Vagina (tissue), 2 donors: ENCODE measurements at regions not wholly inside any gene's neighbourhood (a gene's known extent, or its start where the extent isn't known, plus 50 kb on each side); places are given as distances from the start of the nearest gene placed in this dataset.

Experiments
- DNase-seq, 2 donors: peaks; one replicate each; pipeline ENCODE4 v3.0.0-alpha.2; 2017; ENCODE audit errors: extremely low spot score in 2 of 2
- H3K27ac ChIP-seq: fragments of 200-600 bp; sonication (generic); one replicate; pipeline ENCODE4 v1.5.1; 2019
- H3K27me3 ChIP-seq: fragments of 200-600 bp; sonication (generic); one replicate; pipeline ENCODE4 v1.5.1; 2019
- H3K36me3 ChIP-seq, 2 donors: fragments of 200-600 bp; sonication (generic); one replicate each; pipeline ENCODE4 v1.5.1; 2017 to 2019
- H3K4me1 ChIP-seq: fragments of 200-600 bp; sonication (generic); one replicate; pipeline ENCODE4 v1.5.1; 2019
- H3K4me3 ChIP-seq, 2 donors: fragments of 200-600 bp; sonication (generic); 1 replicate in 1 of 2; 2 replicates in 1 of 2; pipeline ENCODE4 v1.5.1; 2016 to 2019
- H3K9me3 ChIP-seq: fragments of 200-600 bp; sonication (generic); one replicate; pipeline ENCODE4 v1.5.1; 2019
- CTCF ChIP-seq, 3 experiments: fragments of 450-650 bp in 2 of 3; fragments of 200-600 bp in 1 of 3; sonication (generic) in 1 of 3; IDR thresholded peaks; one replicate each; pipeline ENCODE4 v1.5.1; 2017 to 2019; ENCODE audit warnings: antibody characterized with exemption in 3 of 3, mild to moderate bottlenecking in 2 of 3, moderate library complexity in 2 of 3
- POLR2A ChIP-seq, 2 donors: fragments of 450-650 bp; IDR thresholded peaks; one replicate each; pipeline ENCODE4 v1.6.1; 2017; ENCODE audit warnings: antibody characterized with exemption in 2 of 2, mild to moderate bottlenecking in 2 of 2, moderate library complexity in 2 of 2
- POLR2AphosphoS5 ChIP-seq, 2 donors: sonication (generic); formaldehyde crosslinking; IDR thresholded peaks; one replicate each; pipeline ENCODE4 v1.9.0; 2017; ENCODE audit warnings: antibody characterized with exemption in 2 of 2, mild to moderate bottlenecking in 2 of 2, low read depth in 1 of 2; ENCODE audit not compliant: insufficient read depth in 1 of 2
- intact Hi-C: fragments of 100-400 bp; cut with DNase I; formaldehyde crosslinking; loops from one replicate; pipeline ENCODE4 v1.15.1; 2023

GRCh38 chr1:187477103-187477502, 648.4 kb downstream of the PLA2G4A start:
- H3K4me3 ChIP-seq: no peak overlapping the region
- DNase-seq: no peak
- no peaks in the 10 kb centered on the region for H3K4me1 ChIP-seq
- no peak for TF ChIP-seq POLR2A (IDR thresholded peaks at IDR 0.05)
- TF ChIP-seq POLR2AphosphoS5 (IDR thresholded peaks at IDR 0.05; ENCODE audit: insufficient read depth in 1 of 2, low read depth in 1 of 2): no peak
- no peak for TF ChIP-seq CTCF (IDR thresholded peaks at IDR 0.05)
- no peaks in the 10 kb centered on the region for H3K36me3 ChIP-seq
- H3K27me3 ChIP-seq: no peaks in the 10 kb centered on the region
- intact Hi-C loops: no loop called here
- no peak overlapping the region for H3K27ac ChIP-seq
- no peaks in the 10 kb centered on the region for H3K9me3 ChIP-seq

- H3K9me3 ChIP-seq: no peaks in the 10 kb centered on the region
- intact Hi-C loops: no loop called here
Observed at GRCh38 chr1:187477535-187477934, 648.8 kb downstream of the PLA2G4A start.

GRCh38 chr1:187481581-187482148, 652.9 kb downstream of the PLA2G4A start:
- DNase-seq: no peak
- Histone ChIP-seq H3K27ac (no peak overlapping the region), H3K4me3 (no peak overlapping the region), H3K36me3 (no peaks in the 10 kb centered on the region), H3K4me1 (no peaks in the 10 kb centered on the region), H3K9me3 (no peaks in the 10 kb centered on the region), H3K27me3 (no peaks in the 10 kb centered on the region)
- TF ChIP-seq POLR2A (IDR thresholded peaks at IDR 0.05) (no peak), POLR2AphosphoS5 (IDR thresholded peaks at IDR 0.05; ENCODE audit: insufficient read depth in 1 of 2, low read depth in 1 of 2) (no peak), CTCF (IDR thresholded peaks at IDR 0.05) (no peak)
- intact Hi-C loops: no loop called here

More at GRCh38 chr1:187477535-187477934, 648.8 kb downstream of the PLA2G4A start:
- no peak for TF ChIP-seq POLR2AphosphoS5 (IDR thresholded peaks at IDR 0.05; ENCODE audit: insufficient read depth in 1 of 2, low read depth in 1 of 2)
- TF ChIP-seq POLR2A (IDR thresholded peaks at IDR 0.05): no peak
- TF ChIP-seq CTCF (IDR thresholded peaks at IDR 0.05): no peak
- Histone ChIP-seq H3K27ac (no peak overlapping the region), H3K27me3 (no peaks in the 10 kb centered on the region), H3K4me3 (no peak overlapping the region), H3K36me3 (no peaks in the 10 kb centered on the region), H3K4me1 (no peaks in the 10 kb centered on the region)
- DNase-seq: no peak

- intact Hi-C loops: no loop called here
- no peaks in the 10 kb centered on the region for H3K36me3 ChIP-seq
- H3K9me3 ChIP-seq: no peaks in the 10 kb centered on the region
Observed at GRCh38 chr1:187490266-187490665, 661.5 kb downstream of the PLA2G4A start.

GRCh38 chr1:187491082-187491720, 662.5 kb downstream of the PLA2G4A start:
- intact Hi-C loops: no loop called here
- Histone ChIP-seq H3K36me3 (no peaks in the 10 kb centered on the region), H3K4me3 (no peak overlapping the region), H3K4me1 (no peaks in the 10 kb centered on the region), H3K27me3 (no peaks in the 10 kb centered on the region), H3K9me3 (no peaks in the 10 kb centered on the region), H3K27ac (no peak overlapping the region)
- TF ChIP-seq CTCF (IDR thresholded peaks at IDR 0.05) (no peak), POLR2A (IDR thresholded peaks at IDR 0.05) (no peak), POLR2AphosphoS5 (IDR thresholded peaks at IDR 0.05; ENCODE audit: insufficient read depth in 1 of 2, low read depth in 1 of 2) (no peak)
- DNase-seq: no peak

More at GRCh38 chr1:187490266-187490665, 661.5 kb downstream of the PLA2G4A start:
- H3K4me1 ChIP-seq: no peaks in the 10 kb centered on the region
- DNase-seq: no peak
- H3K4me3 ChIP-seq: no peak overlapping the region
- H3K27ac ChIP-seq: no peak overlapping the region
- H3K27me3 ChIP-seq: no peaks in the 10 kb centered on the region
- TF ChIP-seq POLR2A (IDR thresholded peaks at IDR 0.05): no peak
